ENCODE measurements at regions not wholly inside any gene's neighbourhood (a gene's known extent, or its start where the extent isn't known, plus 50 kb on each side); places are given as distances from the start of the nearest gene placed in this dataset.
A peak's percentile ranks its signal among the peaks of the same experiment; 100 is the strongest.

GRCh38 chr11:62073061-62073460 is 50.8 kb upstream of the INCENP start:
- DNase-seq (no peak), ATAC-seq (no peak)

GRCh38 chr11:62071408-62071807 is 52.4 kb upstream of the INCENP start:
- DNase-seq = no peak
- no peak for ATAC-seq
- intact Hi-C loops (cut with DNase I, micrococcal nuclease) = no loop called here

More at GRCh38 chr11:62073061-62073460, 50.8 kb upstream of the INCENP start:
- intact Hi-C loops (cut with DNase I, micrococcal nuclease) = no loop called here

- DNase-seq (no peak), ATAC-seq (no peak)
- intact Hi-C loops (cut with DNase I, micrococcal nuclease) = no loop called here
Measured at GRCh38 chr11:62069986-62070919, 53.6 kb upstream of the INCENP start.

- DNase-seq (no peak), ATAC-seq (no peak)
- intact Hi-C loops (cut with DNase I, micrococcal nuclease) = no loop called here
Measured at GRCh38 chr11:62069374-62069773, 54.4 kb upstream of the INCENP start.

GRCh38 chr11:62068730-62069129 is 55.1 kb upstream of the INCENP start:
- intact Hi-C loops (cut with DNase I, micrococcal nuclease) = no loop called here
- DNase-seq (no peak), ATAC-seq (no peak)

- ATAC-seq (no peak), DNase-seq (no peak)
- intact Hi-C loops (cut with DNase I, micrococcal nuclease) = no loop called here
Measured at GRCh38 chr11:62067741-62068140, 56.1 kb upstream of the INCENP start.

GRCh38 chr11:62064221-62064620 is 59.6 kb upstream of the INCENP start:
- DNase-seq = no peak
- no peak for ATAC-seq
- intact Hi-C loops (cut with DNase I, micrococcal nuclease) = no loop called here

- no peak for DNase-seq
- intact Hi-C loops (cut with DNase I, micrococcal nuclease) = no loop called here
- no peak for ATAC-seq
Measured at GRCh38 chr11:62062223-62062861, 61.5 kb upstream of the INCENP start.

GRCh38 chr11:62061356-62062222 is 62.2 kb upstream of the INCENP start:
- no peak for DNase-seq
- intact Hi-C loops (cut with DNase I, micrococcal nuclease) = no loop called here
- ATAC-seq = peak; percentile 54

GRCh38 chr11:62057069-62057468 is 66.7 kb upstream of the INCENP start:
- ATAC-seq = no peak
- intact Hi-C loops (cut with DNase I, micrococcal nuclease) = no loop called here
- no peak for DNase-seq

- DNase-seq = no peak
- intact Hi-C loops (cut with DNase I, micrococcal nuclease) = no loop called here
Measured at GRCh38 chr11:62055970-62056369, 67.8 kb upstream of the INCENP start.

GRCh38 chr11:62054484-62055121 is 69.2 kb upstream of the INCENP start:
- peak; percentile 88 for ATAC-seq
- DNase-seq = peak; percentile 59 to 79
- intact Hi-C loops (cut with DNase I, micrococcal nuclease) = no loop called here

More at GRCh38 chr11:62055970-62056369, 67.8 kb upstream of the INCENP start:
- no peak for ATAC-seq

GRCh38 chr11:62054081-62054480 is 69.7 kb upstream of the INCENP start:
- intact Hi-C loops (cut with DNase I, micrococcal nuclease) = no loop called here
- ATAC-seq (peak; percentile 22), DNase-seq (no peak)

- ATAC-seq (no peak), DNase-seq (no peak)
- intact Hi-C loops (cut with DNase I, micrococcal nuclease) = no loop called here
Measured at GRCh38 chr11:62050716-62051115, 73.1 kb upstream of the INCENP start.

- DNase-seq (no peak), ATAC-seq (no peak)
- intact Hi-C loops (cut with DNase I, micrococcal nuclease) = no loop called here
Measured at GRCh38 chr11:62048100-62048499, 75.7 kb upstream of the INCENP start.

- DNase-seq (peak; percentile 42 to 49), ATAC-seq (peak; percentile 14)
- intact Hi-C loops (cut with DNase I, micrococcal nuclease) = no loop called here
Measured at GRCh38 chr11:62046568-62047100, 77.2 kb upstream of the INCENP start.

GRCh38 chr11:62044639-62045121 is 77.2 kb upstream of the FTH1 start:
- peak; percentile 60 to 86 for DNase-seq
- intact Hi-C loops (cut with DNase I, micrococcal nuclease) = no loop called here
- peak; percentile 21 for ATAC-seq

- intact Hi-C loops (cut with DNase I, micrococcal nuclease) = no loop called here
- ATAC-seq (no peak), DNase-seq (no peak)
Measured at GRCh38 chr11:62035293-62035692, 67.9 kb upstream of the FTH1 start.

- intact Hi-C loops (cut with DNase I, micrococcal nuclease) = no loop called here
- DNase-seq = no peak
- no peak for ATAC-seq
Measured at GRCh38 chr11:62034036-62034338, 66.6 kb upstream of the FTH1 start.
